ENCODE measurements at regions not wholly inside any gene's neighbourhood (a gene's known extent, or its start where the extent isn't known, plus 50 kb on each side); places are given as distances from the start of the nearest gene placed in this dataset.

DNA sequence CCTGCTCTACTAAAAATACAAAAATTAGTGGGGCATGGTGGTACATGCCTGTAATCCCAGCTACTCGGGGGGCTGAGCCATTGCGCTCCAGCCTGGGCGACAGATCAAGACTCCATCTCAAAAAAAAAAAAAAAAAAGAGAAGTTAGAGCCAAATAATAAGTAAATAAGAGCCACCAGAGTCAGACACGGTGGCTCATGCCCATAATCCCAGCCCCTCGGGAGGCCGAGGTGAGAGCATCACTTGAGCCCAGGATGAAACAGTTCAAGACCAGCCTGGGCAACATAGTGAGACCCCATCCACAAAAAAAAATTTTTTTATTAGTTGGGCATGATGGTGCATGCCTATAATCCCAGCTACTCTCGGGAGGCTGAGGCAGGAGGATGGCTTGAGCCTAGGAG is 85.8 kb upstream of the LARP1 start:
- Histone ChIP-seq H4K20me1 (ENCODE audit: insufficient read depth, low read length) (no peaks in the 10 kb centered on the region), H3K9me3 (ENCODE audit: low read length) (peaks cover 18% of the 10 kb centered on the region), H3K79me2 (ENCODE audit: insufficient read depth, low read length) (no peaks in the 10 kb centered on the region), H2AFZ (ENCODE audit: low read length) (no peak overlapping the region), H3K36me3 (replicated peaks in 1 of 2; ENCODE audit: control insufficient read depth in 1 of 2, insufficient read depth in 2 of 2, low read length in 2 of 2) (no peaks in the 10 kb centered on the region), H3K4me2 (ENCODE audit: low read depth, low read length) (no peak overlapping the region), H3K4me1 (ENCODE audit: insufficient read depth, low read length) (no peaks in the 10 kb centered on the region), H3K4me3 (replicated peaks in 1 of 3; ENCODE audit: insufficient read depth in 1 of 3, low read depth in 2 of 3, low read length in 3 of 3) (no peak overlapping the region), H3K27me3 (ENCODE audit: control insufficient read depth in 1 of 2, insufficient read depth in 2 of 2, low read length in 2 of 2) (no peaks in the 10 kb centered on the region), H3K27ac (ENCODE audit: extremely low read length, insufficient read depth, low read length) (no peak overlapping the region), H3K9ac (ENCODE audit: insufficient read depth, low read depth, low read length) (no peak overlapping the region)
- BruUV-seq (replicated peaks): no TSS peak
- intact Hi-C loops (cut with micrococcal nuclease; ENCODE audit: unreplicated experiment) (no loop called here), in situ Hi-C loops (cut with HindIII; ENCODE audit: extremely low pct_ligation_motif_present, low pct_unique_long_range_greater_than_20kb) (no loop called here)
- CTCF ChIA-PET (ENCODE audit: low intra/inter-chr PET ratio, low total read pairs): no interaction called here
- DNase-seq (ENCODE audit: low spot score): no peak
- TF ChIP-seq ZKSCAN8 (CRISPR knock-in tag; IDR thresholded peaks at IDR 0.05; ENCODE audit: borderline replicate concordance) (no peak), ZNF879 (CRISPR knock-in tag; IDR thresholded peaks at IDR 0.05) (no peak), HOMEZ (CRISPR knock-in tag; IDR thresholded peaks at IDR 0.05; ENCODE audit: low read depth) (no peak), ZNF709 (CRISPR knock-in tag; IDR thresholded peaks at IDR 0.05) (no peak), CENPX (CRISPR knock-in tag; IDR thresholded peaks at IDR 0.05) (no peak), CREM (IDR thresholded peaks at IDR 0.05) (no peak), CREM (CRISPR knock-in tag; IDR thresholded peaks at IDR 0.05) (no peak), ZHX2 (IDR thresholded peaks at IDR 0.05; ENCODE audit: low read depth) (no peak), ZHX2 (CRISPR knock-in tag; IDR thresholded peaks at IDR 0.05; ENCODE audit: borderline replicate concordance) (no peak), SMAD3 (CRISPR knock-in tag; IDR thresholded peaks at IDR 0.05) (no peak), LBX2 (CRISPR knock-in tag; IDR thresholded peaks at IDR 0.05; ENCODE audit: borderline replicate concordance) (no peak), HNF4G (IDR thresholded peaks at IDR 0.05; ENCODE audit: borderline replicate concordance, low read depth, low read length) (no peak), HNF4G (CRISPR knock-in tag; IDR thresholded peaks at IDR 0.05; ENCODE audit: borderline replicate concordance, low read depth) (no peak), TBX3 (IDR thresholded peaks at IDR 0.05; ENCODE audit: borderline replicate concordance) (no peak)
- POLR2A ChIA-PET: no interaction called here
- 73% methylated on average over 7 of the region's 7 CpGs for WGBS (ENCODE audit: low lambda C conversion rate)
- ATAC-seq: no peak
- FAIRE-seq: no peak
